HepG2 (cell line): ENCODE measurements at regions not wholly inside any gene's neighbourhood (a gene's known extent, or its start where the extent isn't known, plus 50 kb on each side); places are given as distances from the start of the nearest gene placed in this dataset.

Experiments
- SP4 ChIP-seq: sonication (generic); formaldehyde crosslinking; IDR thresholded peaks from 2 replicates; pipeline ENCODE4 v1.8.1; 2023; ENCODE audit warnings: mild to moderate bottlenecking, missing genetic modification reagents
- ZNF441 ChIP-seq: sonication (generic); formaldehyde crosslinking; IDR thresholded peaks from 2 replicates; pipeline ENCODE4 v1.7.0; 2021; ENCODE audit warnings: missing genetic modification reagents, borderline replicate concordance
- TF ChIP-seq, protein P1 (sequence below), 2 experiments: IDR thresholded peaks; 2 replicates each; pipeline ENCODE4 v1.6.1; 2011 to 2012; ENCODE audit warnings: low read length in 2 of 2, borderline replicate concordance in 1 of 2, low read depth in 1 of 2, mild to moderate bottlenecking in 1 of 2, moderate library complexity in 1 of 2

DNA sequence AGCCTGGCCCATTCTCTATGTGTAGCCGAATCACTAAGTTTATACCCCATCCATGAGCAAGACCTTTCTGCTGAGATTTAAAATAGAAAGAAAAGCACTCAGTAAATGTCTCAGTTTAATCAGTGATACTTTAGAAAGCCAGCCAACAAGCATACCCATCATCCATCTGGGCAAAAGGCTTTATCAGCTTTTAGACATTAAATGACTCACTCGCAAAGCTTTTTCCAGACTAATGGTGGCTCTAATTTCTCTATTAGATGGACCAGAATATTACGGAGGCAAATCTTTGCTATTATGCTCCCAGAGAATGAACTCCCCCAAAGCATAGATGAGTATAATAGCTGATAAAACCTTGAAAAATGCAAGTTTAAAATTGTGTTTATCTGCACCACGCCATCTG, 727.8 kb downstream of the GBE1 start:
- TF ChIP-seq, protein P1, sequence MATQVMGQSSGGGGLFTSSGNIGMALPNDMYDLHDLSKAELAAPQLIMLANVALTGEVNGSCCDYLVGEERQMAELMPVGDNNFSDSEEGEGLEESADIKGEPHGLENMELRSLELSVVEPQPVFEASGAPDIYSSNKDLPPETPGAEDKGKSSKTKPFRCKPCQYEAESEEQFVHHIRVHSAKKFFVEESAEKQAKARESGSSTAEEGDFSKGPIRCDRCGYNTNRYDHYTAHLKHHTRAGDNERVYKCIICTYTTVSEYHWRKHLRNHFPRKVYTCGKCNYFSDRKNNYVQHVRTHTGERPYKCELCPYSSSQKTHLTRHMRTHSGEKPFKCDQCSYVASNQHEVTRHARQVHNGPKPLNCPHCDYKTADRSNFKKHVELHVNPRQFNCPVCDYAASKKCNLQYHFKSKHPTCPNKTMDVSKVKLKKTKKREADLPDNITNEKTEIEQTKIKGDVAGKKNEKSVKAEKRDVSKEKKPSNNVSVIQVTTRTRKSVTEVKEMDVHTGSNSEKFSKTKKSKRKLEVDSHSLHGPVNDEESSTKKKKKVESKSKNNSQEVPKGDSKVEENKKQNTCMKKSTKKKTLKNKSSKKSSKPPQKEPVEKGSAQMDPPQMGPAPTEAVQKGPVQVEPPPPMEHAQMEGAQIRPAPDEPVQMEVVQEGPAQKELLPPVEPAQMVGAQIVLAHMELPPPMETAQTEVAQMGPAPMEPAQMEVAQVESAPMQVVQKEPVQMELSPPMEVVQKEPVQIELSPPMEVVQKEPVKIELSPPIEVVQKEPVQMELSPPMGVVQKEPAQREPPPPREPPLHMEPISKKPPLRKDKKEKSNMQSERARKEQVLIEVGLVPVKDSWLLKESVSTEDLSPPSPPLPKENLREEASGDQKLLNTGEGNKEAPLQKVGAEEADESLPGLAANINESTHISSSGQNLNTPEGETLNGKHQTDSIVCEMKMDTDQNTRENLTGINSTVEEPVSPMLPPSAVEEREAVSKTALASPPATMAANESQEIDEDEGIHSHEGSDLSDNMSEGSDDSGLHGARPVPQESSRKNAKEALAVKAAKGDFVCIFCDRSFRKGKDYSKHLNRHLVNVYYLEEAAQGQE (IDR thresholded peaks at IDR 0.05; ENCODE audit: borderline replicate concordance in 1 of 2, low read depth in 1 of 2, low read length in 2 of 2) = no peak
- TF ChIP-seq SP4 (no peak), ZNF441 (no peak)
